Memory B cell (primary cell): ENCODE measurements at regions not wholly inside any gene's neighbourhood (a gene's known extent, or its start where the extent isn't known, plus 50 kb on each side); places are given as distances from the start of the nearest gene placed in this dataset.

Source experiments
- ATAC-seq: fragments of 150-1000 bp; cut with Tn5 transposase; 2 replicates; pipeline ENCODE4 v1.10.0; 2021; ENCODE audit warnings: low read depth, mild to moderate bottlenecking, moderate library complexity
- DNase-seq, 2 donors: peaks; one replicate each; pipeline ENCODE4 v3.0.0; 2022; ENCODE audit warnings: low spot score in 2 of 2
- H3K27ac Mint-ChIP-seq: one replicate; pipeline ENCODE4 v1.8.0; 2022; ENCODE audit warnings: mild to moderate bottlenecking, moderate library complexity, mixed read lengths
- H3K27me3 Mint-ChIP-seq: one replicate; pipeline ENCODE4 v1.8.0; 2022; ENCODE audit warnings: mixed read lengths
- H3K36me3 Mint-ChIP-seq: one replicate; pipeline ENCODE4 v1.8.0; 2022; ENCODE audit warnings: mild to moderate bottlenecking, mixed read lengths
- H3K4me1 Mint-ChIP-seq: one replicate; pipeline ENCODE4 v1.8.0; 2022; ENCODE audit warnings: mixed read lengths
- H3K4me3 Mint-ChIP-seq: one replicate; pipeline ENCODE4 v1.8.0; 2022; ENCODE audit warnings: mild to moderate bottlenecking, moderate library complexity, mixed read lengths
- H3K9me3 Mint-ChIP-seq: one replicate; pipeline ENCODE4 v1.8.0; 2022; ENCODE audit warnings: mixed read lengths

DNA sequence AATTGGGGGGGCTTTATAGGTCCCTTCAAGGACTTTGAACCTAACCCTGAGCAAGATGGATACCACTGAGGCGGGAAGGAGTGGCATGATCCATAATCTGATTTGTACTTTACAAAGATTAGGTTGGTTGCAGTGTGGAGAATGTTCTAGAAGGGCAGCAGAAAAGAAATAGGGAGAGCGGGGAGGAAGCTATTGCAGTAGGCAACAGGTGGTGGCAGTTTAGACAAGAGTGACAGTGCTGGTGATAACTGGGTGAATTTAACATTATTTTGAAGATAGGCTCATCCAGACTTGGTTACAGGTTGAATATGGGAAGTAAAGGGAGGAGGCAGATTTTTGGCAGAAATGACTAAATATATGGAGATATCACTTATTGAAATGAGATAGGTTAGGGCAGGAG is 179.9 kb upstream of the CADM1 start:
- no peak for DNase-seq
- Mint-ChIP-seq H3K27me3 (peaks cover 20% of the 10 kb centered on the region), H3K27ac (no peak overlapping the region), H3K4me1 (no peaks in the 10 kb centered on the region), H3K36me3 (no peaks in the 10 kb centered on the region), H3K9me3 (peaks cover 12% of the 10 kb centered on the region), H3K4me3 (no peak overlapping the region)
- no peak for ATAC-seq

DNA sequence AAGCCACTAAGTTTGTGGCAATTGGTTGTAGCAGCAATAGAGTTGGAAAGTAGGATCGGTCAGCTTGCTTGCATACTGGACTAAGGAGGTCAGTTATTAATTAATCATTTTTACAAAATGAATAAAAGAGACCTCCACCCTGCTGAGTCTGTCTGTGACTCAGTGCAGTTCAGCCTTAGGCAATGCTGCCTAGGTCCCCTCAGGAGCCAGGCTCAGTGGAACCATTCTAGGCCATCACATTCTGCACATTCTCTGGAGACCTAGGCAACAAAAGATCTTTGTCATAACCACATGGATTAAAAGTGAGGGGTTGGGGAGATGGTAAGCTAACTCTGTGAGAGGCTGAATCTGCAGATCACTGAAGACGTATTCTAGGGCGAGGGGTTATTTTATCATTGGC is 178.7 kb upstream of the CADM1 start:
- ATAC-seq (no peak), DNase-seq (no peak)
- Mint-ChIP-seq H3K27me3 (peaks cover 22% of the 10 kb centered on the region), H3K4me3 (no peak overlapping the region), H3K36me3 (no peaks in the 10 kb centered on the region), H3K27ac (no peak overlapping the region), H3K9me3 (peaks cover 12% of the 10 kb centered on the region), H3K4me1 (no peaks in the 10 kb centered on the region)

DNA sequence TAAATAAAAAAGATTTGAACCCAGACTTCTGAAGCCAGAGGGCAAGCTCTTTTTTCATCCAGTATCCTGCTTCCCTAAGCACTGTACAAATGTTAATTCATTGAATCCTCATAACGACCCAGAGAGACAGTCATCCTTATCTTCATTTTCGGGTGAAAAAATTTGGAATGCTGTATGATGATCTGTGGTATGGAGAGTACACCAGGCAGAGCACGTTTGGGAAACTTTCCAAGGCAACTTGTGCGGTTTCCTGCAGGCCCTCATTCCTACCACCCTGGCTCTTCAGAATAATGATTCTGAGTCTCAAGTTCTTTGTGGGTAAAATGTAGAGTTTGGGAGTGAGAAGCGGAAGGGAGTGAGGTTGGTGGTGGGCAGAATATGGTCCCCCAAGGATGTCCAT is 177.9 kb upstream of the CADM1 start:
- Mint-ChIP-seq H3K4me3 (no peak overlapping the region), H3K27ac (no peak overlapping the region), H3K4me1 (no peaks in the 10 kb centered on the region), H3K27me3 (peaks cover 22% of the 10 kb centered on the region), H3K36me3 (no peaks in the 10 kb centered on the region), H3K9me3 (peaks cover 12% of the 10 kb centered on the region)
- ATAC-seq (no peak), DNase-seq (no peak)

DNA sequence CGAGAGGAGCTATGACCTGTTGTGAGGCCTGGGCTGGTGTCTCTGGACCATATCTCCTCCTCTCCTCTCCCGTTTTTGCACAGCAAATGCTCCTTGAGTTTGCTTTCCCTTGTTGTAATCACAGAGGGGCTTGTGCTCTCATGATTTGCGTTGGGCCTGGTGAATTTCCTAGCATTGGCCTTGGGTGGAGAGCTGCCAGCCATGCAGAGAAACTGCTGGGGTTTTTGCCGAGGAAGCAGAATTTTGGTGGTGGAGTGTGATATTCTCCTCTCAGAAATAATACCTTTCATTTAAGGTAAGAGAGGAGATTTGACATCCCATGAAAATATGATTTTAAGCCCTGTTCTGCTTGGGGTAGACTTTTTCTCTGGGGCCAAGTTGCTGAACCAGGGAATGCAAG is 175.7 kb upstream of the CADM1 start:
- DNase-seq: no peak
- no peak overlapping the region for H3K27ac Mint-ChIP-seq
- H3K4me1 Mint-ChIP-seq: no peaks in the 10 kb centered on the region
- no peak for ATAC-seq
- H3K9me3 Mint-ChIP-seq: peaks cover 5% of the 10 kb centered on the region
- peaks cover 14% of the 10 kb centered on the region for H3K27me3 Mint-ChIP-seq
- H3K4me3 Mint-ChIP-seq: no peak overlapping the region
- no peaks in the 10 kb centered on the region for H3K36me3 Mint-ChIP-seq

DNA sequence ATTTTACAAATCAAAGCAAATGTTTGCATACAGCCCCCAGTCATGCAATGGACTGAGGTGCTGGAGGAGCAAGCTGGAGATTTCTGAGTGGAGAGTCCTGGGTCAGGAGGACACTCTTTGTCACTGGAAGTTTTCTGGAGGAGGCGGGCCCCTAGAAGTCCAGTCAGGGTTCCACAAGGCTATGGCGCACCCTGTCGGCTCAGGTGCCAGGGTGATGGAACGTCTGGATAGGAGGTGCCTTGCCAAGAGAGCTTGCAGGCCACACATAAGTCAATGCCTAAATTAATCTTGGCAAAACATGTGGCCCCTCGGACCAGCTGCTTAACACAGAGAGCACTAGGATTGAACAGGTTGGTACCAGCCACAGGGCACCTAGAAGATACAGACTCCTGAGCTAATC is 174.7 kb upstream of the CADM1 start:
- Mint-ChIP-seq H3K4me1 (no peaks in the 10 kb centered on the region), H3K27ac (no peak overlapping the region), H3K4me3 (no peak overlapping the region), H3K27me3 (peaks cover 10% of the 10 kb centered on the region), H3K9me3 (peaks cover 1% of the 10 kb centered on the region), H3K36me3 (no peaks in the 10 kb centered on the region)
- no peak for DNase-seq
- ATAC-seq: no peak

DNA sequence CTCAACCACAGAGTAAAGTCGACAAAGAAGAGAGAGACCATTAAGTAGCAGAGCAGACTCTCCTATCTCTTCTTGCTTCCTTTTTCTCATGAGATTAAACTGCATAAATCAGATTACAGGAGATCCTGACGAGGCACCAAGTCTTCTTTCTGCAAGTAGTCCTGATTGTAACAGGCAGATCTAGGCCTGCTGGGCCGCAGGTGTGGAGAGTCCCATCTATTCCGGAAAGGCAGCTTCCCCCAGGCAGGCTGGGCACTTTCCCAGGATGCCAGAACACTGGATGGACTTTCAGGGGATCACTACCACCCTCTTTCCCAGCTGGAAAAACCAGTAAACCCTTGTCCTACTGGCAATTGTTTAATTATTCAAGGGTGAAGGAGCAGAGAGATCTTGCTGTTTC is 173.0 kb upstream of the CADM1 start:
- H3K9me3 Mint-ChIP-seq: no peaks in the 10 kb centered on the region
- no peak overlapping the region for H3K27ac Mint-ChIP-seq
- no peaks in the 10 kb centered on the region for H3K4me1 Mint-ChIP-seq
- peaks cover 1% of the 10 kb centered on the region for H3K27me3 Mint-ChIP-seq
- no peak for DNase-seq
- H3K4me3 Mint-ChIP-seq: no peak overlapping the region
- no peaks in the 10 kb centered on the region for H3K36me3 Mint-ChIP-seq
- ATAC-seq: no peak

DNA sequence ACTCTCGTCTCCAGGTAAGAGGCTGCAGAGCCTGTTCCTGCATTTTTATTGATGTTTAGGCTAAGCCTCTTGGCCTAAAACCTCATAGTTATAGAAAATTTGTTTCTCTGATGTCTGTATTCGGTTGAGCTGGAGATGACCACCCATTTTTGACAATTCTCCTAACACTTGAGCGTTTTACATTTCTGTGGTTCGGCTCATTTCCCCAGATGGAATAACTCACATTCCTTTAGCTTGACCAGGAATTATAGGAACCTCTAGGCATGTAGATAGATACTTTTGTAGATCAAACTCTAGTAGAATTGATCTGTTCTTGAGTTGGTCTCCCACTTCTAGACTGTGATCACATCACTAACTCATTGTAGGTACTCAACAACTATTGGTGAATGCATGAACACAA is 172.6 kb upstream of the CADM1 start:
- no peak for DNase-seq
- Mint-ChIP-seq H3K27me3 (peaks cover 1% of the 10 kb centered on the region), H3K9me3 (no peaks in the 10 kb centered on the region), H3K4me1 (no peaks in the 10 kb centered on the region), H3K27ac (no peak overlapping the region), H3K4me3 (no peak overlapping the region), H3K36me3 (no peaks in the 10 kb centered on the region)
- ATAC-seq: no peak

DNA sequence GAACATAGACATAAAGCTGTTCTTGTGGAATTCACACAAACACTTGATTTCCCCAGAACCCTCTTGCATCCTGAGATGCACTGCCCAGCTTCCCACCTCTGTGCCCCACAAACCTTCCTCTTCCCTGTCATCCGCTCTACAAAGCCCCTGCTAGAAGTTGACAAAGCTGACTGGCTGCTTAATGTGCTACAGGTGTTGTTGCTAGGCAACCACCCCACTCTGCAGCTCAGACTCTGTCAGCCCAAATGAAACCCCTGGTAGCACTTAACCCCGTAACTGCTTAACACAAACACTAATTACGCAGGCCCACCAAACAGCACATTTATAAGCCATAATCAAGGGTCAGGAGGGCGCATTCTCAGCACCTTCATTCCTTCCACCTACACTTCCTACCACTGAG is 172.0 kb upstream of the CADM1 start:
- Mint-ChIP-seq H3K27ac (no peak overlapping the region), H3K36me3 (no peaks in the 10 kb centered on the region), H3K4me1 (no peaks in the 10 kb centered on the region), H3K9me3 (no peaks in the 10 kb centered on the region), H3K4me3 (no peak overlapping the region), H3K27me3 (peaks cover 3% of the 10 kb centered on the region)
- ATAC-seq: no peak
- no peak for DNase-seq

DNA sequence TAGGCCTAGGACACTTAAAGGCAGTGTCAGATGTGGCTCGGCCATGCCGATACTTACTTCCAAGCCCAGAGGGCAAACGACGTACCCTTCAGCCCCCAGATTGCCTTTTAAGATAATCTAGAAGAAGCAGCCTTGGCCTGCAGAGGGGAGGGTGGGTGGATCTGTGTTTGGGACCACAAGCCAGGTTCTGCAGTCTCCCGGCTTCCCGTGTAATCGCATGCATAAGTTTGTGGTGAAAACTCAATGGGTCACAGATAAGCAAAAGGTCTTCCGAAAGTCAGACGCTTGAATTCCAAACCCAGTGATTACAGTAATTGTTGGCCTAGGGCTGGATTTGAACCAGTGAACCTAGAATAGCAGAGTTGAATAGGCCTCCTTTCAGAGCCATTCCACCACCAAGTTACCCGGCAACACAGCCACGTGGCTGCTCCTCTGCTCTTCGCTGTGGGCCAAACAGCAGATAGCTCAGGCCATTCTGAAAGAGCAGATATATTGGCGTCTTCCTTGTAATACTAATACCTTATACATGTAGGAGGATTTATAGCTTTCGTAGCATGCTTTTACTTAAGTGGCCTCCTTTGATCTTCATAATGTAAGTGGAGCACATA is 170.8 kb upstream of the CADM1 start:
- no peaks in the 10 kb centered on the region for H3K9me3 Mint-ChIP-seq
- no peaks in the 10 kb centered on the region for H3K4me1 Mint-ChIP-seq
- no peaks in the 10 kb centered on the region for H3K36me3 Mint-ChIP-seq
- no peak overlapping the region for H3K4me3 Mint-ChIP-seq
- no peak for ATAC-seq
- no peak overlapping the region for H3K27ac Mint-ChIP-seq
- H3K27me3 Mint-ChIP-seq: peaks cover 3% of the 10 kb centered on the region
- DNase-seq: no peak

DNA sequence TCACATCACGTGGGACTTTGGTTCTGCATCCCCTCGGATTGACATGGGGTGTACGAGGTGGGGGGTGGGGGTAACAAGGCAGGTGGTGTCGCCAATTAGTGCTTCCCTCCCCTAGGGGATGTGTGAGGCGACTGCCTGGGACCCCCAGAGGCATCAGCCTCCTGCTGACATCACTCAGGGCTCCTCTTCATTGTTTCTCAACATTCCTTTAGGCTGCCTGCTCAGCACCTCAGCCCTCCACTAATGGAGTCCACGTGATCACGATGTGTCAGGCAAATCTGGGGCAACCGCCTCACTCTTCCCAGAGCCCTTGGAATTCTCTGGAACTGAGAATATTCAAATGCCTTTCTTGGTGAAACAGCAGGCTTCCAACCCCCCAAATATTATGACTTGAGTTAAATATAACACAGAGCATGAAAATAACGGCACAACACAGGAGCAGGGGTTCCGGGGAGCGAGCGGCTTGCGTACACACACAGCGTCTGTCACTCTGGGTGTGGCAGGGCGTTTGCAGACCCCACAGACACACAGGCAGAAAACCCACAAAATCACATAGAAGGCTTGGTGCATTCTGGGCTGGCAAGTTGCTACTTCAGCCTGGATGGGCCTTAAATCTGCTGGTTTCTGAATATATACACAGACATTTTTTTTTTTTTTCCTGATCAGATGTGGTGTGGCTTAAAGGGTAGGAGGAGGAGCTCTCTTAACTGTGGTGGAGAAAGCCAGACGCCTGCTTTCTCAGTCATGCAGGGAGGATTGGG is 170.1 kb upstream of the CADM1 start:
- H3K36me3 Mint-ChIP-seq: no peaks in the 10 kb centered on the region
- no peak for DNase-seq
- H3K4me1 Mint-ChIP-seq: no peaks in the 10 kb centered on the region
- H3K27ac Mint-ChIP-seq: no peak overlapping the region
- no peak overlapping the region for H3K4me3 Mint-ChIP-seq
- peaks cover 3% of the 10 kb centered on the region for H3K27me3 Mint-ChIP-seq
- H3K9me3 Mint-ChIP-seq: no peaks in the 10 kb centered on the region
- no peak for ATAC-seq

DNA sequence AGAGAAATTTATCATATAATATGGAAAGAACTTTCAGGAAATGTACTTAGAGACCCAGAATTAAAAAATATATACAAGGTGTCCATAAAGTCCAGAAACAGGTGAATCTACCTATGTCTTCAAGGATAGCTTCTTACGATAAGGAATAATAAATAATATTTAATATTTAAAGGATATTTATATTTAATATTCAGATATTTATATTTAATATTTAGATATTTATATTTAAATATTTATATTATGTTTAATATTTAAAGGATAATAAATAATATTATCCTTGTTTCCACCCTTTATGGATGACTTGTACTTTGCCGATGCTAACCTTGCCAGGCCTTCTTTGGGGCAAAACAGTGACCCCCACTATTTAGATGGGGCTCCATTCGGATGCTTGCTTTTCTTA is 169.5 kb upstream of the CADM1 start:
- Mint-ChIP-seq H3K36me3 (no peaks in the 10 kb centered on the region), H3K27ac (no peak overlapping the region), H3K9me3 (no peaks in the 10 kb centered on the region), H3K4me3 (no peak overlapping the region), H3K27me3 (peaks cover 4% of the 10 kb centered on the region), H3K4me1 (no peaks in the 10 kb centered on the region)
- no peak for ATAC-seq
- no peak for DNase-seq

DNA sequence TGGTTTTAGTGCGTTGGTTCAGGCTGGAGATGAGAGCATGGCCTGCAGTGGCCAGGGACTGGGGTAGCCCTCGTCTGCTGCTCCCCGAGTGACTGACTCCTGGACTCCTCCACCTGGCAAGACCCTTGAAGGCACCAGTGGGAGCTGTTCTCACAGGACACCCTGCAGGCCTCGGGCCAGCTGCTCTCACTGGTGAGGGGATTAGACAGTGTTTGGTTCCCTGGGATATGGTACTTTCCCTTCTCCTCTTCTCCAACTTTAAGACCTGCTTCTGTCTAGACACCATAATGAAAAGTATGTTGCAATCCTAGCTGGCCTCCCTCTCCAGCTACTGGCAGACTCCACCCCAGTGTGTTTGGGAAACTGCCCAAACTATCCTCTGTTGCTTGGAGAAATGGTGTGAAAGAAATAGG is 168.8 kb upstream of the CADM1 start:
- Mint-ChIP-seq H3K27ac (no peak overlapping the region), H3K4me3 (no peak overlapping the region)

DNA sequence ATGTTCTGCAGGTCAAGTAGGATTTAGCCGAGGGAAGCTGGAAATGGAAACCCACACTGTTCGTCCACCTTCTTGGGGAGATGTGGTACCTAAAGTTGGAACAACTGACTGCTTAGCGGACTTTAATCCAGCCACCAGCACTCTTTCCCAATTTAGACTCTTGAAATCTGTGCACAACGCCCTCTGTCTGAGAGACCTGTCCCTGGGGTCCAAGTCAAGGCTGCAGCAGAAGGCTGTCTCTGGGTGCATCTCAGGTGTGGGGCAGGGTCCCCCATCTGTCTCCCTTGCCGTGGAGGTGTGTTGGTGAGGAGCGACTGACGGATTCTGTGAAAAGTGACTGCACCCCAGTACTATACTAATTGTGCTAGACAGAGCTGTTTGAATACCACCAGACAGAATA is 168.2 kb upstream of the CADM1 start:
- ATAC-seq: no peak
- no peak overlapping the region for H3K4me3 Mint-ChIP-seq

More for the DNA sequence above, 168.8 kb upstream of the CADM1 start:
- ATAC-seq: no peak
- Mint-ChIP-seq H3K4me1 (no peaks in the 10 kb centered on the region), H3K9me3 (no peaks in the 10 kb centered on the region), H3K36me3 (no peaks in the 10 kb centered on the region), H3K27me3 (peaks cover 5% of the 10 kb centered on the region)
- DNase-seq: no peak

DNA sequence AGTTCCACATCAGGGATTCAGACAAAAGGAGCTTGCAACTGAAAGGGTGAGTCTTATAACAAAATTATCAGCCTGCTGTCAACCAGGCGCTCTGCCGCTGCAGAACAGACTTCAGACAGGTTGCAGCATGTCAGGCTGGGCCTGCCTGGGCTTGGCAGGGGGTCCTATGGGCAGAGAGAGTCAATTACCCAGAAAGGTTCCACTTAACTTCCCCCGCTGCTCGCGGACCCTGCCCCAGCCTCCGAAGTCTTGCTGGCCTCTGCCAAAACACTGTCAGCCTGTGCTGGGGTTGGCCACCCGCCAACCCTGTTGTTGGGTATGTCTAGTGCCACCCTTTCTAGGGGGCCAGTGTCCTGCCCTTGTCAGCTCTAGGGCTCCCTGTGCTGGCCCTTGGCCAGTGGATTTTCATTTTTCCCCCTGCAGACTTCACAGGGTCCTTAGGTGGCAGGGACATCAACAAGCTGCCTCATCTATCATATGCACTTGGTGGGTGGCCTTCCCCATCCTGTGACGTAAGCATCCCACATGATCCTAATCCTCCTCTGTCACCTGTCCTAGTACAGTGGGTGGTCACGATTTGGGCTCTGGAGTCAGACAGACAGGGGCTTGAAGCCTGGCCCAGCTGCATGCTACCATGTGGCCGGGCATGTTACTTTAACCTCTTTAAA is 166.5 kb upstream of the CADM1 start:
- no peaks in the 10 kb centered on the region for H3K4me1 Mint-ChIP-seq
- no peak overlapping the region for H3K4me3 Mint-ChIP-seq
- H3K36me3 Mint-ChIP-seq: no peaks in the 10 kb centered on the region
- DNase-seq (no peak), ATAC-seq (no peak)
- no peaks in the 10 kb centered on the region for H3K9me3 Mint-ChIP-seq
- H3K27me3 Mint-ChIP-seq: peaks cover 7% of the 10 kb centered on the region
- H3K27ac Mint-ChIP-seq: no peak overlapping the region

More for the DNA sequence above, 168.2 kb upstream of the CADM1 start:
- DNase-seq: no peak
- Mint-ChIP-seq H3K36me3 (no peaks in the 10 kb centered on the region), H3K4me1 (no peaks in the 10 kb centered on the region), H3K9me3 (no peaks in the 10 kb centered on the region), H3K27me3 (peaks cover 5% of the 10 kb centered on the region), H3K27ac (no peak overlapping the region)
